ENCODE measurements at regions not wholly inside any gene's neighbourhood (a gene's known extent, or its start where the extent isn't known, plus 50 kb on each side); places are given as distances from the start of the nearest gene placed in this dataset.
"Not testable (repeated sequence)": the region's sequence is repeated elsewhere in the genome, so short reads cannot be mapped to it uniquely, and the experiment has no call there.

GRCh38 chr13:47705185-47705584 is 295.9 kb downstream of the SUCLA2 start:
- no peak for DNase-seq (ENCODE audit: low spot score)

DNA sequence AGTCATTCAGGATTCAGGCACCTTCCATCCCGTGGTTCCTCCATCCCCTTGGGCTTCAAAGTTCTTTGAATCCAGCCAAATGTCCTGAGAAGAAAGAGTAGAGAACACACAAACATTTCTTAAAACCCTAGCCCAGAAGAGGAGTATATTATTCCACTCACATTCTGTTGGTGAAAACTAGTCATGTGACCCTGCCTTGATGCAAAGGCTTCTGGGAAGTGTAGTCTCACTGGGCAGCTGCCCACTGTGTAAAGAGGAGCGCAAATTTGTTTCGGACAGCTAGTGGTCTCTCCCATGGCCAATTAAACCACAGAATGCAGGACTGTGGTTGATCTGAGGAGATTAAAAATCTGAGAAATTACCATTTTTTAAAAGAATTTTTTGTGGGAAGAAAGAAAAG is 304.4 kb downstream of the SUCLA2 start:
- DNase-seq (ENCODE audit: low spot score), result no peak

GRCh38 chr13:47687577-47687976 is 313.5 kb downstream of the SUCLA2 start:
- DNase-seq (ENCODE audit: low spot score), result no peak

DNA sequence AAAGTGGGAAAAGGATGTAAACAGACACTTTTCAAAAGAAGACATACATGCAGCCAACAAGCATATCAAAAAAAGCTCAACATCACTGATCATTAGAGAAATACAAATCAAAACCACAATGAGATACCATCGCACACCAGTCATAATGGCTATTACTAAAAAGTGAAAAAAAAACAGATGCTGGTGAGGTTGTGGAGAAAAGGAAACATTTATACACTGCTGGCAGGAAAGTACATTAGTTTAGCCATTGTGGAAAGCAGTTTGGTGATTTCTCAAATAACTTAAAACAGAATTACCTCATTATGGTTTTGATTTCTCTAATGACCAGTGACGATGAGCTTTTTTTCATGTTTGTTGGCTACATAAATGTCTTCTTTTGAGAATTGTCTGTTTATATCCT is 315.9 kb downstream of the SUCLA2 start:
- DNase-seq (ENCODE audit: low spot score), result not testable (repeated sequence)

DNA sequence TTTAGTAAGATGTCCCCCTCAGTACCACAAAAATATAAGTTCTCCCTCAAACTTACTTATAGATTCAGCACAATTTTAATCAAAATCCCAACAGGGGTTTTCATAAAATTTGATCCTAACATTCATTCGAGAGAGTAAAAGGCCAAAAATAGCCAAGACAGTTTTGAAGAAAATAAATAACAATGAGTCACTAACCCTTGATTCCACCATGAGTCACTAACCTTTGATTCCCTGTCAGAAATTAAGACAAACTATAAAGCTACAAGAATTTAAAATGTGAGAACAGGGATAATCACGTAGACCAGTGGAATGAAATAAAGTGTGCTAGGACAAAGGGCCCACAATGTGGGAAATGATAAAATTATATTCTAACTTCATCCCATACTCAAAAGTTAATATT is 320.3 kb downstream of the SUCLA2 start:
- DNase-seq (ENCODE audit: low spot score), result peak; percentile 41

- peak; percentile 43 for DNase-seq (ENCODE audit: low spot score)
These were observed 321.7 kb downstream of the SUCLA2 start for GRCh38 chr13:47679401-47679800.

DNA sequence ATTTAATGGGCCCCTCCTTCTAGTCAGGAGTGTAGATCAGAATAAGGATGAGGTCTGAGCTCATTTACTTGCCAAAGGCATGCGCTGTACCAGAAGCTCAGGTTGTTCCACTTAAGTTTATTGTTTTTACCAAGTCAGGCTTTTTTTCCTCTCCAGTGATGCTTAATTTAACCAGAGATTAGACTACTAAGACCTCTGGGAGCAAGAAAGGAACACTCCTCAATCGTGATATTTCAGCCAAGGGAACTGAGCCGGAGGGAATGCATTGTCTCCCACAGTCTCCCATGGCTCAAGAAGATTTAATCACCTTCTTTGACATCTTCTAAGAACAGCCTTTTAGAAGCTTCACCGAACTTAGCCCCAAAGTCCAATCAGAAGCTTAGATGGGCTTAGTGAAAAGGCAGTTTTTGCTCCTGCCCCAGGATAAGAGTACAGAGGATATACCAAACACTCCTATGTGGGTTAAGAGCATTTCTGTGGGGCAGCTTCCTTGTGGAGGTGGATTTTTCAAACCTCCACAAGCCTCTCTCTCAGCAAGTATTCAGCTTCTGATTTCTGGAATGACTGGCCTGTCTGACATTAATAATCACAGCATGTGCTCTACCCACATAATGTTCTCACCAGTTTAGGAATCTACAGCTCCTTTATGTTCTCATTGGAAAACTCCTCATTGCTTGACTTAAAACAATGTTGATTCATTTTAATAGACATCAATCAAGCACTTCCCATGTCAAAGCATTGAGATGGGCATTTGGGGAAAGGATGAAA is 322.7 kb downstream of the SUCLA2 start:
- peak; percentile 3 for DNase-seq (ENCODE audit: low spot score)

- DNase-seq (ENCODE audit: low spot score), result no peak
These were observed 325.2 kb downstream of the SUCLA2 start for GRCh38 chr13:47675871-47676270.

DNA sequence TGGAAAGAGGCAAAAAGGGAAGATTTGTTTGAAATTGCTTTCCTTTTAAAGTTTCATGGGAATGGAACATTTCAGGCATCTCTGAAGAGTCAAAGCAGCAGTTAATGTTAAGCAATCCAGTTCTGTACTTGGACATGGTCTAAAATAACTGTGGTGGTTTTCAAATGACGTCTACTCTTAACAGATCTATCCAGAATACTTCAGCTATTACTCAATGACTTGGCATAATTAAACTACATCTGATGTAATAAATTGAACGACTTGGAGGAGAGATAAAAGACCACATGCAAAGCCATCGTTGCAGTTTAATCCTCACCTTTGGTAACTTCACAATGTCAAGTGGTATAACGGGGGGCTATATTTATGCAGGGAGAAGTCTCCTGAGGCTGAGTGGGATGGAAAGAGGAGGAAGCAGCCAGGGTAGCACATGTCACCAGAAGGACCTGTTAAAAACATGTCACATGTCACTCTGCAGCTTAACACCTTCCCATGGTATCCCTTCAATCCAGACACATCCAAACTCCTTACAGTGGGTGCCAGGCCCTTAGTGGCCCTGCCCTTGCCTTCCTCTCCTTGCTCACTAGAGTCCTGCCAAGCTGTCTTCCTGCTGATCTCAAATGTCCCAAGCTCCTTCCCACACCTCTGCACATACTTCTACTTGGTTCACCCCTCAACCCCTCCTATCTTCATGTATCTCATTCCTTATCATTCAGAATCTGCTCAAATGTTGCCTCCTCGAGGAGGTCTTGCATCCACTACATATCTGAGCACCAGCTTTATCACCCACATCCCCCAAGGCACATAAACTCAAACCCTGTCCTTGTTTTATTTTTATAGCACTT is 327.8 kb downstream of the SUCLA2 start:
- peak; percentile 45 for DNase-seq (ENCODE audit: low spot score)

DNA sequence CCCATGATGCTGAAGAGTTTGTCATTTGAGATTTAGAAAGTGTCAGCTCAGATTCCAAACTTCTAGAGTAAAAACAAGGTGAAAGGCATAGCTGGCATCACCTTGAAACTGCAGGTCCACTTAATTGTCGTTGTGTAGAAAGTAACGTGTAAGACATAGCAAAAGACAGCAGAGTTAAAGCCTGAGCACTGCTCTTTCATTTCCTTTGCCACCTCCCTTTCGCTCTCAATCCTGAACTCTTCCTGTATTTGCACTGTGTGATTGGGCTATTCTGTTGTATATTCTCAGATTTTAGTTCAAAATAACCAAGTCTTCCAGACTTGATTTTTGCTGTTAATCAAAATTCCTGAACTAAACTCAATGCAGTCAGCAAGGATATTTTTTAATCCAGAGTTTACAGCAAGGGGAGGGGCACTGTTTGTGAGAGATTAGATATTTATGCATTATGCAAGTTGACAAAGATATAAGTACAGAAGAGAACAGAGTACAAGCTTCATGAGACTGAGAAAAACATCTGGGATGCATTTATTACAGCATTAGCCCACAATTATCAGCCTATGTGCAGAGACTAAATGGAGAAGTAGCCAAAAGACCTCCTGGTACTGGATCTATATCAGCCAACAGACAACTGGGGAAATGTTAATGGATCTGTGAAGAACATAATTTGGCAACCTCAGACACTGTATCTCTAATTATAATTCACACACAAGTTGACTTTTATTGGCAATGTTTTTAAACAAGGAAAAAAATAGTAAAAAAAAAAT is 328.6 kb downstream of the SUCLA2 start:
- no peak for DNase-seq (ENCODE audit: low spot score)

GRCh38 chr13:47671776-47672175 is 329.3 kb downstream of the SUCLA2 start:
- no peak for DNase-seq (ENCODE audit: low spot score)

DNA sequence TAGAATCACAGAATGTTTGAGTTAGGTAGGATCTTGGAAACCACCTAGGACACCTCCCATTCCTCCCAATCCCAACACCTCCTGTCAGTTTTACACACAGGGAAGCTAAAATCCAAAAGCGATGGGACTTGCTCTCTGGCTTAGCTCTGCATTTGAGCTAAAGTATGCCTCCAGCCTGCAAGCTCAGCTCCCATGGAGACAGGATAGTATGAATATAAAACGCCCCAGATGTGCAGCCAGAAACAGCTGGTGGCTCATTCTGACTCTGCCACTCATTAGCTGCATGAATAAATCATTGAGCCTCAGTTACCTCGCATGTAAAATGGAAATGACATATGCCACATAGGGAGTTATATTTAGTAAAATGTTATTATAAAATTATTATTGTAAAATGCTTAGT is 336.0 kb downstream of the SUCLA2 start:
- no peak for DNase-seq (ENCODE audit: low spot score)

DNA sequence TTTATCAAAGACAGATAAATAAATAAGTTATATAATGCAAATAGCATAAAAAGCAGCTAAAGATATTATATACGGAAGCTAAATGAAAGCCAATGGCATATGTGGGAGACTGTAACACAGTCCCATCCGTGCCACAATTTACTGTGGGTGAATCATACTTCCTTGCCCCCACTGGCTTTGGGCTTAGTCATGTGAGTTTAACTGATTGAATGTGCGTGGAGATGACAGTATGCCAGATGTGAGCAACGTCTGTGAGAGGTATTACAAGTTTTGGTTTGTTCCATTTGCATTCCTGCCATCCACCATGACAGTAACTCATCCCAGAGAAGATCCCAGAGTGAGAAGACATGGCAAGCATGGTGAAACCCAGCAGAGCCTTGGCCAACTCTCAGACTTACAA is 340.0 kb downstream of the SUCLA2 start:
- DNase-seq (ENCODE audit: low spot score), result peak; percentile 53

- no peak for DNase-seq (ENCODE audit: low spot score)
These were observed 344.4 kb downstream of the SUCLA2 start for GRCh38 chr13:47656651-47657050.

- DNase-seq (ENCODE audit: low spot score), result no peak
These were observed 350.9 kb downstream of the SUCLA2 start for GRCh38 chr13:47650209-47650608.

- no peak for DNase-seq (ENCODE audit: low spot score)
These were observed 354.1 kb downstream of the SUCLA2 start for GRCh38 chr13:47647001-47647400.

- no peak for DNase-seq (ENCODE audit: low spot score)
These were observed 354.8 kb downstream of the SUCLA2 start for GRCh38 chr13:47646298-47646697.

DNA sequence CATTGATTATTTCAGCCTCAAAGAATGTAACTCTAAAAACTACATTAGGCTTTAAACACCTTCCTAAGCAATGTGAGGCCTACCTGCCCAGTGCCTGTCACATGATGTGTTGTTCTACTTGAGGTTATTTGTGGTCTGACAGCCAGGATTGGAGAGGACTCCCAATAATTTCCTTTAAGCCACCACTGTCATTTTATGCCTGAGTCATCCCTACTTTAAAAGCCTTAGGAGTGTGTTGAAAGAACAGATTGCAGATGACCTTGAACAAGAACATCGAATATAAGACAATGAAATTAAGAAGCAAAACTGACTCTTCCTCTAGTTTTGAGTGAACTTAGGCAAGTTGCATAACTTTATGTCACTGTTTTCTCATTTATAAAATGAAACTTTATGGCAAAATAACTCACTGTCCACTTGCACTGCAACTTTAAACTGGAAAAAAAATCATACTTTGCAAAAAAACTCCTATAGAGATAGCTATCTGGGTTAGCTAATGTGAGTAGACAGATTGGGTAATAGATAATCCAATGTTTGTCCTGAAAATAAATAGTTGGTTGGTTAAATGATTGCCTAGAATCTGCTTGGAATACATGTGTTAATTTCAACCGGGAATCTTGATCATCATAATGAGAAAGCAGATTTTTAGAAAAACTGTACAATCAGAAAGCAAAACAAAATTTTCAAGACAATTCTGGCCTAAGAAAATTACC is 361.2 kb downstream of the SUCLA2 start:
- DNase-seq (ENCODE audit: low spot score), result no peak

GRCh38 chr13:47638627-47639026 is 362.4 kb downstream of the SUCLA2 start:
- DNase-seq (ENCODE audit: low spot score), result no peak

DNA sequence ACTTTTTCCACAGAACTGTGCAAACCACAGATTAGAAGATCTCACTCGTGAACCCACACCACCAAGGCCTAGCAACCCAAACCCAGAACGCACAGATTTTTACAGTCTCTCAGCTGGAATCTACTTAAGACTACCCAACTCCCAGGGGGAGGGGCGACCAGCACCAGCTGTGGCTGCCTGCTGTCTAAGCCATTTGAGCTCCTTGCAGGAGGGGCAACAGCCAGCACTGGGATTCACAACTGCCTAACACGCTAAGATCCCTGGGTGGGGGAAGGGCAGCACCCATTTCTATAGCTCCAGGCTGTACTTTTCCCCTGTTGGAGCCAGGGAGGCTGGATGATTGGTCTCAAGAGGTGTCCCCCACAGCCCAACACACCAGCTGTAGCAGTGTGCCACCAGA is 368.8 kb downstream of the SUCLA2 start:
- DNase-seq (ENCODE audit: low spot score), result no peak

GRCh38 chr13:47628666-47629065 is 372.4 kb downstream of the SUCLA2 start:
- peak; percentile 13 for DNase-seq (ENCODE audit: low spot score)

DNA sequence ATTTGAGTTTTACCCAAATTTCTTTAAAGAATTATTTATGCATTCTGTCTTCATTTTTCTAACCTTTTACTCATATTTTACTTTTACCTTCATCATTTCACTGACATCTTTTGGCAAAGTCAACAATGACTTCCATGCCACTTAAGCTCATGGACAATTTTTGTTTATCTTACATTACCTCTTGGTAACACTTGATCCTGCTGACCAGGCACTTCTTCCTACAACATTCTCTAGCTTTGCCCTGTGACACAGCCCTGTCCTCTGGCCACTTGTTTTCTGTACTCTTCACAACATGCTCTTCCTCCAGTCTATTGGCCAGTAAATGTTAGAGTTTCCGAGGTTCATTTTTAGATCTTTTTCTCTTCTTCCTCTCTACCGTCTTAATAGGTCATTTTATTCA is 377.2 kb downstream of the SUCLA2 start:
- no peak for DNase-seq (ENCODE audit: low spot score)
